ENCODE measurements at regions not wholly inside any gene's neighbourhood (a gene's known extent, or its start where the extent isn't known, plus 50 kb on each side); places are given as distances from the start of the nearest gene placed in this dataset.

- TF ChIP-seq EZH2 (IDR thresholded peaks at IDR 0.05; ENCODE audit: low read length) (no peak), CTCF (optimal IDR thresholded peaks at IDR 0.05 in 1 of 3, IDR thresholded peaks at IDR 0.05 in 1 of 3, conservative IDR thresholded peaks at IDR 0.05 in 1 of 3; ENCODE audit: extremely low read depth in 1 of 3, insufficient read depth in 2 of 3, low read length in 3 of 3) (no peak)
Observed at GRCh38 chr18:30705943-30706342, 336.6 kb downstream of the DSC3 start.

All from keratinocyte (primary cell).